T-helper 1 cell (primary cell): ENCODE measurements at regions not wholly inside any gene's neighbourhood (a gene's known extent, or its start where the extent isn't known, plus 50 kb on each side); places are given as distances from the start of the nearest gene placed in this dataset.

ENCODE experiments used
- DNase-seq, 5 donors: peaks; one replicate each; pipeline ENCODE4 v3.0.0-alpha.2; 2012 to 2020

- no peak for DNase-seq
These were observed 105.1 kb downstream of the LRIG3 start for GRCh38 chr12:58815235-58815634.

- DNase-seq, result no peak
These were observed 101.8 kb downstream of the LRIG3 start for GRCh38 chr12:58818546-58818945.

GRCh38 chr12:58819345-58819744 is 101.0 kb downstream of the LRIG3 start:
- no peak for DNase-seq

DNA sequence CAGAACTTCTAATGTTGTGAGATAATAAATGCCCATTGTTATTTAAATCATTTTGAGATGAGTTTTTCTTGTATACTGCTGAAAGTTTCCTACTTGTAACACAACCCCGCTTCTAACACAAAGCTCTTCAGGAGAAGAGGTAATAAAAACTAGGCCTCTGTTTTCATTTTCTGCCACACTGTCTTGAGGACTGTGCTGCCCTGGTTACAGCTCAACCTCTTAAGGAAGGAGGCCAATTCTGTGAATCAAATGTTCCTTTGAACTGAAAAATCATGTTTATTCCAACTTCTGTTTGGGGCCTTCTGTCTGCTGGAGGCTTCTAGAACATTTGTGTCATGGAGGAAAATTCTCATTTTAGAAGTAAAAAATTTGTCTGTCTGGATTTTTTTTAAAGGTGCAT is 100.3 kb downstream of the LRIG3 start:
- DNase-seq, result no peak
